ENCODE measurements at regions not wholly inside any gene's neighbourhood (a gene's known extent, or its start where the extent isn't known, plus 50 kb on each side); places are given as distances from the start of the nearest gene placed in this dataset.

DNA sequence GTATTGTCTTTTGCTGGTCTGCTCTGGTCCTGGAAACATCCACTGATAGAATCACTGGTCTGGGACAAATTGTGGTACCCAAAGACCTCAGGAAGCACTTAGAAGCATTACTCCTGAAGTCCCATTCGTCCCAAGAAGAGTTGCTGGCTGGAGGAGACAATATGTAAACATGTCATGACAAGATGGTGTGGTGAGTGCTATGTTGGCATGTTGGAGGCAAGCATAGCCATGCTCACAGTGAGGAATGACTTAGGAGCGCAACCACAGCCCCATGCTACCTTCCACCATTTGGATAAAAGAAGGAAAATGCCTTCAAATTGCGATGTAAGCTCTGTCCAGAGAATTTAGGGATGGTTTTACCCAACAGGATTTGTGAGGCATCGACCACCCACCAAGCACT, 115.8 kb upstream of the STC2 start:
- no peaks in the 10 kb centered on the region for H3K27me3 ChIP-seq (ENCODE audit: insufficient read depth, low read length)
- H3K9me3 ChIP-seq (ENCODE audit: low read length) = no peaks in the 10 kb centered on the region
- no peak overlapping the region for H3K4me2 ChIP-seq (ENCODE audit: low read length)
- no peak overlapping the region for H3K9ac ChIP-seq (ENCODE audit: low read length)
- no peaks in the 10 kb centered on the region for H3K9me2 ChIP-seq (ENCODE audit: low read depth, low read length)
- H3K4me3 ChIP-seq (ENCODE audit: low read depth, low read length, poor library complexity, severe bottlenecking) = no peak overlapping the region
- no peaks in the 10 kb centered on the region for H3F3A ChIP-seq (ENCODE audit: insufficient read depth, low read length)
- H3K79me2 ChIP-seq (ENCODE audit: insufficient read depth, low read length) = no peaks in the 10 kb centered on the region
- no peaks in the 10 kb centered on the region for H3K36me3 ChIP-seq (ENCODE audit: insufficient read depth, low read length)
- H2AFZ ChIP-seq (ENCODE audit: low read length) = no peak overlapping the region
- H4K20me1 ChIP-seq (ENCODE audit: insufficient read depth, low read length) = no peaks in the 10 kb centered on the region
- H3K27ac ChIP-seq (ENCODE audit: low read depth, low read length, poor library complexity, severe bottlenecking) = no peak overlapping the region
- H3K4me1 ChIP-seq (ENCODE audit: insufficient read depth, low read length, severe bottlenecking) = no peaks in the 10 kb centered on the region
- TF ChIP-seq CTCF (IDR thresholded peaks at IDR 0.05; ENCODE audit: low read length) (no peak), EZH2 (IDR thresholded peaks at IDR 0.05; ENCODE audit: borderline replicate concordance, low read length) (no peak)

- no peaks in the 10 kb centered on the region for H3K4me1 ChIP-seq (ENCODE audit: insufficient read depth, low read length, severe bottlenecking)
- TF ChIP-seq CTCF (IDR thresholded peaks at IDR 0.05; ENCODE audit: low read length) (no peak), EZH2 (IDR thresholded peaks at IDR 0.05; ENCODE audit: borderline replicate concordance, low read length) (no peak)
- H3K79me2 ChIP-seq (ENCODE audit: insufficient read depth, low read length) = no peaks in the 10 kb centered on the region
- no peak overlapping the region for H3K4me2 ChIP-seq (ENCODE audit: low read length)
- no peaks in the 10 kb centered on the region for H3K9me2 ChIP-seq (ENCODE audit: low read depth, low read length)
- no peaks in the 10 kb centered on the region for H3K9me3 ChIP-seq (ENCODE audit: low read length)
- no peaks in the 10 kb centered on the region for H3K27me3 ChIP-seq (ENCODE audit: insufficient read depth, low read length)
- no peak overlapping the region for H3K27ac ChIP-seq (ENCODE audit: low read depth, low read length, poor library complexity, severe bottlenecking)
- no peaks in the 10 kb centered on the region for H3K36me3 ChIP-seq (ENCODE audit: insufficient read depth, low read length)
- H3F3A ChIP-seq (ENCODE audit: insufficient read depth, low read length) = no peaks in the 10 kb centered on the region
- no peak overlapping the region for H2AFZ ChIP-seq (ENCODE audit: low read length)
- no peak overlapping the region for H3K4me3 ChIP-seq (ENCODE audit: low read depth, low read length, poor library complexity, severe bottlenecking)
- H4K20me1 ChIP-seq (ENCODE audit: insufficient read depth, low read length) = no peaks in the 10 kb centered on the region
- no peak overlapping the region for H3K9ac ChIP-seq (ENCODE audit: low read length)
Observed at GRCh38 chr5:173441053-173441628, 112.9 kb upstream of the STC2 start.

GRCh38 chr5:173438951-173439350, 110.7 kb upstream of the STC2 start:
- Histone ChIP-seq H3K9ac (ENCODE audit: low read length) (no peak overlapping the region), H3K27ac (ENCODE audit: low read depth, low read length, poor library complexity, severe bottlenecking) (no peak overlapping the region), H2AFZ (ENCODE audit: low read length) (no peak overlapping the region), H3F3A (ENCODE audit: insufficient read depth, low read length) (no peaks in the 10 kb centered on the region), H3K4me1 (ENCODE audit: insufficient read depth, low read length, severe bottlenecking) (no peaks in the 10 kb centered on the region), H3K27me3 (ENCODE audit: insufficient read depth, low read length) (no peaks in the 10 kb centered on the region), H3K79me2 (ENCODE audit: insufficient read depth, low read length) (no peaks in the 10 kb centered on the region), H3K4me3 (ENCODE audit: low read depth, low read length, poor library complexity, severe bottlenecking) (no peak overlapping the region), H3K9me2 (ENCODE audit: low read depth, low read length) (no peaks in the 10 kb centered on the region), H3K36me3 (ENCODE audit: insufficient read depth, low read length) (no peaks in the 10 kb centered on the region), H3K9me3 (ENCODE audit: low read length) (no peaks in the 10 kb centered on the region), H3K4me2 (ENCODE audit: low read length) (no peak overlapping the region), H4K20me1 (ENCODE audit: insufficient read depth, low read length) (no peaks in the 10 kb centered on the region)
- TF ChIP-seq EZH2 (IDR thresholded peaks at IDR 0.05; ENCODE audit: borderline replicate concordance, low read length) = no peak
- TF ChIP-seq CTCF (IDR thresholded peaks at IDR 0.05; ENCODE audit: low read length) = no peak

Measured in OCI-LY1 (cell line).